ENCODE measurements at regions not wholly inside any gene's neighbourhood (a gene's known extent, or its start where the extent isn't known, plus 50 kb on each side); places are given as distances from the start of the nearest gene placed in this dataset.

- no peak for DNase-seq (ENCODE audit: low spot score in 2 of 2)
- WGBS, 2 donors, result 37 to 44% methylated on average over 1 of the region's 1 CpG
- Histone ChIP-seq H3K4me3 (no peak overlapping the region), H3K27ac (no peak overlapping the region), H3K27me3 (no peaks in the 10 kb centered on the region), H3K36me3 (no peaks in the 10 kb centered on the region), H3K9me3 (no peaks in the 10 kb centered on the region), H3K4me1 (no peaks in the 10 kb centered on the region)
- TF ChIP-seq EP300 (IDR thresholded peaks at IDR 0.05), result no peak
- TF ChIP-seq, protein P1, sequence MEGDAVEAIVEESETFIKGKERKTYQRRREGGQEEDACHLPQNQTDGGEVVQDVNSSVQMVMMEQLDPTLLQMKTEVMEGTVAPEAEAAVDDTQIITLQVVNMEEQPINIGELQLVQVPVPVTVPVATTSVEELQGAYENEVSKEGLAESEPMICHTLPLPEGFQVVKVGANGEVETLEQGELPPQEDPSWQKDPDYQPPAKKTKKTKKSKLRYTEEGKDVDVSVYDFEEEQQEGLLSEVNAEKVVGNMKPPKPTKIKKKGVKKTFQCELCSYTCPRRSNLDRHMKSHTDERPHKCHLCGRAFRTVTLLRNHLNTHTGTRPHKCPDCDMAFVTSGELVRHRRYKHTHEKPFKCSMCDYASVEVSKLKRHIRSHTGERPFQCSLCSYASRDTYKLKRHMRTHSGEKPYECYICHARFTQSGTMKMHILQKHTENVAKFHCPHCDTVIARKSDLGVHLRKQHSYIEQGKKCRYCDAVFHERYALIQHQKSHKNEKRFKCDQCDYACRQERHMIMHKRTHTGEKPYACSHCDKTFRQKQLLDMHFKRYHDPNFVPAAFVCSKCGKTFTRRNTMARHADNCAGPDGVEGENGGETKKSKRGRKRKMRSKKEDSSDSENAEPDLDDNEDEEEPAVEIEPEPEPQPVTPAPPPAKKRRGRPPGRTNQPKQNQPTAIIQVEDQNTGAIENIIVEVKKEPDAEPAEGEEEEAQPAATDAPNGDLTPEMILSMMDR (IDR thresholded peaks at IDR 0.05), result no peak
Observed at GRCh38 chrX:6906608-6907007, 240.9 kb upstream of the STS start.

DNA sequence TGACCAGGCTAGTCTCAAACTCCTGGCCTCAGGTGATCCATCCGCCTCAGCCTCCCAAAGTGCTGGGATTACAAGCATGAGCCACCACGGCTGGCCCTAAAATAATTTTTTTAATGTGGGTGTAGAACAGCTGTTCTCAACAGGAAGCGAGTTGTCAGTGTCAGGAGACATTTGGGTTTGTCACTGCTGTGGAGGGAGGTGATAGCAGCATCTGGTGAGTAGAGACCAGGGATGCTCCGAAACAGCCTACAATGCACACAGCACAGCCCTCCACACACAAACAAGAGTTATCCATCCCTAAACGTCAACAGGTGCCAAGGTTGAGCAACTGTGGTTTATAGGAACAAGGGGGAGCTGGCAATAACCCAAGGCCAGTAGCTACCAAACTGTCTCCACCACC lies 243.4 kb upstream of the STS start:
- no peak overlapping the region for H3K27ac ChIP-seq
- H3K9me3 ChIP-seq, result no peaks in the 10 kb centered on the region
- H3K4me3 ChIP-seq, result no peak overlapping the region
- WGBS, 2 donors, result 79 to 90% methylated on average over 5 of the region's 5 CpGs
- no peaks in the 10 kb centered on the region for H3K36me3 ChIP-seq
- DNase-seq (ENCODE audit: low spot score in 2 of 2), result no peak
- H3K27me3 ChIP-seq, result no peaks in the 10 kb centered on the region
- no peak for TF ChIP-seq POLR2A (IDR thresholded peaks at IDR 0.05)
- TF ChIP-seq, protein P1 (IDR thresholded peaks at IDR 0.05), result no peak
- no peak for TF ChIP-seq EP300 (IDR thresholded peaks at IDR 0.05)
- H3K4me1 ChIP-seq, result no peaks in the 10 kb centered on the region

GRCh38 chrX:6898371-6898770 lies 249.1 kb upstream of the STS start:
- no peak for DNase-seq (ENCODE audit: low spot score in 2 of 2)
- no peaks in the 10 kb centered on the region for H3K4me1 ChIP-seq
- H3K27ac ChIP-seq, result no peak overlapping the region
- no peak overlapping the region for H3K4me3 ChIP-seq
- no peaks in the 10 kb centered on the region for H3K9me3 ChIP-seq
- 45 to 55% methylated on average over 3 of the region's 3 CpGs for WGBS, 2 donors
- no peak for TF ChIP-seq EP300 (IDR thresholded peaks at IDR 0.05)
- TF ChIP-seq POLR2A (IDR thresholded peaks at IDR 0.05), result no peak
- TF ChIP-seq, protein P1 (IDR thresholded peaks at IDR 0.05), result no peak
- no peaks in the 10 kb centered on the region for H3K36me3 ChIP-seq
- no peaks in the 10 kb centered on the region for H3K27me3 ChIP-seq

GRCh38 chrX:6891404-6891803 lies 256.1 kb upstream of the STS start:
- no peaks in the 10 kb centered on the region for H3K4me1 ChIP-seq
- WGBS, 2 donors, result 88 to 92% methylated on average over 1 of the region's 1 CpG

GRCh38 chrX:6890544-6891261 lies 256.8 kb upstream of the STS start:
- WGBS, 2 donors, result 67 to 78% methylated on average over 3 of the region's 3 CpGs
- no peak for DNase-seq (ENCODE audit: low spot score in 2 of 2)
- TF ChIP-seq EP300 (IDR thresholded peaks at IDR 0.05) (no peak), POLR2A (IDR thresholded peaks at IDR 0.05) (no peak)
- TF ChIP-seq, protein P1 (IDR thresholded peaks at IDR 0.05), result no peak
- H3K27ac ChIP-seq, result no peak overlapping the region
- no peaks in the 10 kb centered on the region for H3K9me3 ChIP-seq
- no peak overlapping the region for H3K4me3 ChIP-seq
- no peaks in the 10 kb centered on the region for H3K36me3 ChIP-seq
- no peaks in the 10 kb centered on the region for H3K4me1 ChIP-seq
- H3K27me3 ChIP-seq, result no peaks in the 10 kb centered on the region

More at GRCh38 chrX:6891404-6891803, 256.1 kb upstream of the STS start:
- Histone ChIP-seq H3K27me3 (no peaks in the 10 kb centered on the region), H3K4me3 (no peak overlapping the region), H3K36me3 (no peaks in the 10 kb centered on the region), H3K9me3 (no peaks in the 10 kb centered on the region), H3K27ac (no peak overlapping the region)
- TF ChIP-seq POLR2A (IDR thresholded peaks at IDR 0.05) (no peak), EP300 (IDR thresholded peaks at IDR 0.05) (no peak)
- TF ChIP-seq, protein P1 (IDR thresholded peaks at IDR 0.05), result no peak
- DNase-seq (ENCODE audit: low spot score in 2 of 2), result no peak

Measured in tibial nerve (tissue), 4 donors.